ENCODE measurements at regions not wholly inside any gene's neighbourhood (a gene's known extent, or its start where the extent isn't known, plus 50 kb on each side); places are given as distances from the start of the nearest gene placed in this dataset.
"Not testable (repeated sequence)": the region's sequence is repeated elsewhere in the genome, so short reads cannot be mapped to it uniquely, and the experiment has no call there.

DNA sequence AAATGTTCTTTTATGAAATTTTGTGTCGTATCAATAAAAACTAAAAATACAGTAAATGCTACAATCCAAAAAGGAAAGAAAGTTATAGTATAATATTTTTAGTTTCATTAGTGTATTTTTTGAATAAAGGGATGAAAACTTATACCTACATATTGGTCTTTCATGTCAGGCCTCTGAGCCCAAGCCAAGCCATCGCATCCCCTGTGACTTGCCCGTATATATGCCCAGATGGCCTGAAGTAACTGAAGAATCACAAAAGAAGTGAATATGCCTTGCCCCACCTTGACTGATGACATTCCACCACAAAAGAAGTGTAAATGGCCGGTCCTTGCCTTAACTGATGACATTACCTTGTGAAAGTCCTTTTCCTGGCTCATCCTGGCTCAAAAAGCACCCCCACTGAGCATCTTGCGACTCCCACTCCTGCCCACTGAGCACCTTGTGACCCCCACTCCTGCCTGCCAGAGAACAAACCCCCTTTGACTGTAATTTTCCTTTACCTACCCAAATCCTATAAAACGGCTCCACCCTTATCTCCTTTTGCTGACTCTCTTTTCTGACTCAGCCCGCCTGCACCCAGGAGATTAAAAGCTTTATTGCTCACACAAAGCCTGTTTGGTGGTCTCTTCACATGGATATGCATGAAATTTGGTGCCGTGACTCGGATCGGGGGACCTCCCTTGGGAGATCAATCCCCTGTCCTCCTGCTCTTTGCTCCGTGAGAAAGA lies 108.2 kb upstream of the PELI1 start:
- not testable (repeated sequence) for DNase-seq

DNA sequence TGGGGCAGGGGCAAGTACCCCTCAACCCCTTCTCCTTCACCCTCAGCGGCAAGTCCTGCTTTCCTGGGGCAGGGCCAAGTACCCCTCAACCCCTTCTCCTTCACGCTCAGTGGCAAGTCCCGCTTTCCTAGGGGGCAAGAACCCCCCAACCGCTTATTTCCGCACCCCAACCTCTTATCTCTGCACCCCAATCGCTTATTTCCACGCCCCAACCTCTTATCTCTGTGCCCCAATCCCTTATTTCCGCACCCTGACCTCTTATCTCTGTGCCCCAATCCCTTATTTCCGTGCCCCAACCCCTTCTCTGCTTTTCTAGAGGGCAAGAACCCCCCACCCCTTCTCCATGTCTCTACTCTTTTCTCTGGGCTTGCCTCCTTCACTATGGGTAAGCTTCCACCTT lies 109.2 kb upstream of the PELI1 start:
- DNase-seq, result not testable (repeated sequence)

DNA sequence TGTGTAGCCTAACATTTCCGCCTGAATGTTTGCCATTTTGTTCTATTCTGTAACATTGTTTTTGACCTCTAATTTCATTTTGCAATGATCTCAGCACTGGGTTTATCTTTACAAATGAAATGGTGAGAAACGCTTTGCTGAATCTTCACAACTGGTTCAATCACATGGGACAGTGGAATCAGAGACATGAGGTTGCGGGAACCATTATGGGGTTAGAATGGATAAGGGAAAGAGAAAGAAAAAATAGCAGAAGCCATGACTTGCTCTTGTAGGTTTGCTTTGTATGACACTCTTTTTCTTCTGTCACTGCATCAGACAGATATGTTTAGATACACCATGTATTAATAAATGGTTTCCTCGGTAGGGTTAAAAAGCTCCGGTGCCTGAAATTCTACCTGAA lies 114.3 kb upstream of the PELI1 start:
- no peak for DNase-seq

DNA sequence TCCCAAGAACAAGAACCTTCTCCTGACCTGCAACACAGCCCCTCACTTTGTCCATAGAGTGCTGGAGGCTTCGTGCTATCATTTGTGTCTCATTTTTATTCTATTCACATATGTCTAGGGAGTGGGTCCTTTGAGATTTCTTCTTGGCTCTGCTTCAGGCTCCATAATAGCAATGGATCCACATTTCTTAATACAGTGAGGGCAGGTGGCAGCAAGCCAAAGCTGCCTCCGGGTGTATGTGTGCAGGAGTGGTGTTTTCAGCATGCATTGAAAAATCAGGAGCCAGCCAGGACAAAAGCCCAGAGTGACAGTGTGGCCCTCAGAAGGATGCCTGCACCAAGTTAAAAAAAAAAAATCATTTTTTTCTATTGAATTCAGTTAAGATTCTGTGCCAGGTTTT lies 115.1 kb upstream of the PELI1 start:
- DNase-seq, result no peak

DNA sequence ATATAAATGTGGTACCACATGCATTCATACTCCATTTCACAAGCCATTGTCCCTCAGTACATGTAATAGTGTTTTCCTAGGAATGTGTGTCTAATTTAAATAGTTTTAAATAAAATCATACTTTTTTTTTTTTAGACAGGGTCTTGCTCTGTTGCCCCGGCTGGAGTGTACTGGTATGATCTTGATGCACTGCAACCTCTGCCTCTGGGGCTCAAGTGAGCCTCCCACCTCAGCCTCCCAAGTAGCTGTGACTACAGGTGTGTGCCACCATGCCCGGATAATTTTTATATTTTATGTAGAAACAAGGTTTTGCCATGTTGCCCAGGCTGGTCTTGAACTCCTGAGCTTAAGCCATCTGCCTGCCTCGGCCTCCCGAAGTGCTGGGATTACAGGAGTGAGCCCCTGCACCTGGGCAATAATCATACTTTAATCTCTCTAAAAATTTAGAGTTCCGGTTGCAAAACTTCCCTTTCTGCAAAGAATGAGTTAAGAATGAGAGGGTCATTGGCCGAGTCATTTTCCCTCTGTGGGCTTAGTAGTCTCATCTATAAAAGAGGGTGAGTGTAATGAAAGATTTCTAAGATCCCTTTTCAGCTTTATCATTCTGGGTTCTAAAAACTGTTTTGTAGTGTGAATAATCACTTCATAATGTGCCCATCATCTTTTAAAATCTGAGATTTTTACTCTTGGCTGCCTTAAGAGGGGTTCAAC lies 116.0 kb upstream of the PELI1 start:
- no peak for DNase-seq

DNA sequence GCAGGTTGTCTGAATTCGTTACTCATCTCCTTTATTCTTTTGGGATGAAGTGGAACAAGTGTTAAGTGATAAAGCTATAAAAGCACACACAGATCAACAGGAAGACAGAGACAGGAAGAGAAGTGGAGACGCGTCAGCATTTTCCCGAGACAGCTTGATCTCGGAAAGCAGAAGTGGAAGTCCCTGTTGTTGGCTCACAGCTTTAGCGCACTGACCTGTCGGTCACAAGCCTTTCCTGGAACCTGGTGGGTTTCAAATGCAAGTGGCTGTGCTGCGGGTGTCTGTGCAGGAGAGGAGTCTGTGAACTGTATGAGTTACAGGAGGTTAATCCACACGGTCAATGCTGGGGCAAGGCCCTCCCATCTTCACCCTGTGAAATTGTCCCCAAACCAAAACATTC lies 116.6 kb upstream of the PELI1 start:
- DNase-seq, result peak; percentile 8

DNA sequence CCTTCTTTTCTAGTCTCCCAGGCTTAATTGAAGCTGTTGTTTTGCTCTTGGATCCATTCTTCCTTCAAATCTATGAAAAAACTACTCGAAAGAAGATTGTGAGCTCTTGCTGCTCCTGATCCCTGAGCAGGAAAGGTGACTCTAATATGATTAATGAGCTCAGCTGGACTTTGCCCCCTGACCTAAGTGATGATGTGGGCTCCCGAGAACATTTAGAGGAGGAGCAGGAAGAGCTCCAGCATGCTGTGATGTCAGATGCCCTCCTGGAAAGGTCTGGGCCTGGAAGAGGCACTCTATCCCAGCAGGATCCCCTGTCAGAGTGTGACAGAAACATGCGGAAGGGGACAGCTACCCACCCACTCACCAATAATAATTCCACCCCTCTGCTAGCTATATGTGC lies 117.9 kb upstream of the PELI1 start:
- DNase-seq, result no peak

DNA sequence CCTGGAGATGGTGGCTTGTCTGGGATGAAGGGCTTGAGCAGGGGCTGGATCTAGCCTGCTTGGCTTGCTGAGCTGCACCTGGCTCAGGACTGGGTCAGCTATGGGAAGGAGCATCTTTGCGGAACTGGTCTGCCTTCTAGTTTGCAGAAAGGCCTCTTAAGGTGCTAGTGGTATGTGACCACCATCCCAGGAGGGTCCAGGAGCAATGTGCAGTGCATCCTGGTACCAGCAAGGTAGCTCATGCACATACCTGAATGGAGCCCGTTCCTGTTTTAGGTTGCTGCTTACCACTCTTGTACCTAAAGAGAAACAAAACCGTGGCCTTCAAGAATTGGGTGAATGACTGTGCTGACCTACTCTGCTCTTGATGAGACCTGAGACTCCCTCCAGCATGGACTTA lies 118.6 kb upstream of the PELI1 start:
- DNase-seq, result no peak

DNA sequence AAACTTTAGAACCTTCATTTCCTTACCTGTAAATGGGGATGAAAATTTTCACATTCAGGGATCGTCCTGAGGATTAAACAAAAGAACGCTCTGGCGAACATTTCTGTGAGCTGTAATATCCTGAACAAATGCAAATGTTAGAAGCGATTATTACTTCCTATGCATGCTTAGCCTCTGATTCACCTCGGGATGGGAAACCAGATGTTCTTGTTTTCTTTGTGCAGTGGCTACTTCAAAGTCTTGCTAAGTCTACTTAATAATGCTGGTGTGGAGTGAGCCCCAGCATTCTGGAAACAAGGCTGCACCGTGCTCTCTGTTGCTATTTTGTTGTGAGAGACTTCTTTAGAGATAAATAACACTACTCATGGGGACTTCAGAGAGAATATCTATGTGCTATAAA lies 119.1 kb upstream of the PELI1 start:
- no peak for DNase-seq

DNA sequence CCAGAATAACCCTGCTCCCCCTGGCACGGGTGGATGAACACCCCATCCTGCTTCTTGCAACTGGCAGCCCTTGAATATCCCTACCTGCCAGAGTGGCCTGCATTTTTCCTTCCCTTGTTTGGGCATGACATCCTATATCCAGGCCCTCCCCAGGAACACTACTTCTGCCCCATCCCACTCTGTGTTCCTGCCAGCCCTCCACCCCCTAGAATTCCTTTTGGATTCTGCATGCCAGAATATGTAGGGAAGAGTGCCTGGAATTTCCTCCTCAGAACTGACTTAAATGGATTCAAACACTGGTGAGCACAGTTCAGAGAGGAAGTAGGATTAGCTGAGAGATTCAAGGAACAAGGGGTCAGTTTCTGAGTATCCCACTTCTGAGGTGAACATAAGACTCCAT lies 123.5 kb upstream of the PELI1 start:
- no peak for DNase-seq

DNA sequence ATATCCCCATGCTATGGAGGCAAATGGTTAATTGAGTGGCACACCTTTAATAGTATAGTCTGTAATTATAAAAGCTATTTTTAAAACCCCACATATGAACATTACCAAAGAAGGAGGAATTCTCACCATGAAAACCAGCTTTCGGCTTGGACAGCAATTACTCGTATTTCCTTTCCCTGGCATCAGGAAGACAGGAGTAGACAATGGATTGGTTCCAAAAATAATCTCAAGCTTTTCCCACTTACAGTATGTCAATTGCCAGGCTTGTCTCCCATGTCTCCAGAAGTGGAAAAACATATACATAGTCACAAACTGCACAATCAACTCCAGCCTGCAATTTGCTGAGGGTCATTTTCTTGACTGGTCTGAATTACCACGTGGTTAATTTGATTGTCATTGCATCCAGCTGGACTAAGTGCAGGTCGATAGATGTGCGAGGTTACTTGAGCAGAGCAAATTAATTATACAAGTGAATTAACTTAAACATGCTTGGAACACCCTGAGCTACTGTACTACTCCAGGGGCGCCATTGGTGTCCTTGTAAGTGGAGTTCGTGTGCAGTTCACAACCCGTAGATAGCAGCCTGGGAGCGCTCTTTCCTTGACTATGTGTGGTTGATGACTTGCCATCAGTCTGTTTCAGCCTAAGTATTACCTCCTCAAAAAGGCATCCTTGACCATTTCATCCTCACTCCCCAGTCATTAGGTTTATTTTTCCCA lies 124.3 kb upstream of the PELI1 start:
- no peak for DNase-seq

DNA sequence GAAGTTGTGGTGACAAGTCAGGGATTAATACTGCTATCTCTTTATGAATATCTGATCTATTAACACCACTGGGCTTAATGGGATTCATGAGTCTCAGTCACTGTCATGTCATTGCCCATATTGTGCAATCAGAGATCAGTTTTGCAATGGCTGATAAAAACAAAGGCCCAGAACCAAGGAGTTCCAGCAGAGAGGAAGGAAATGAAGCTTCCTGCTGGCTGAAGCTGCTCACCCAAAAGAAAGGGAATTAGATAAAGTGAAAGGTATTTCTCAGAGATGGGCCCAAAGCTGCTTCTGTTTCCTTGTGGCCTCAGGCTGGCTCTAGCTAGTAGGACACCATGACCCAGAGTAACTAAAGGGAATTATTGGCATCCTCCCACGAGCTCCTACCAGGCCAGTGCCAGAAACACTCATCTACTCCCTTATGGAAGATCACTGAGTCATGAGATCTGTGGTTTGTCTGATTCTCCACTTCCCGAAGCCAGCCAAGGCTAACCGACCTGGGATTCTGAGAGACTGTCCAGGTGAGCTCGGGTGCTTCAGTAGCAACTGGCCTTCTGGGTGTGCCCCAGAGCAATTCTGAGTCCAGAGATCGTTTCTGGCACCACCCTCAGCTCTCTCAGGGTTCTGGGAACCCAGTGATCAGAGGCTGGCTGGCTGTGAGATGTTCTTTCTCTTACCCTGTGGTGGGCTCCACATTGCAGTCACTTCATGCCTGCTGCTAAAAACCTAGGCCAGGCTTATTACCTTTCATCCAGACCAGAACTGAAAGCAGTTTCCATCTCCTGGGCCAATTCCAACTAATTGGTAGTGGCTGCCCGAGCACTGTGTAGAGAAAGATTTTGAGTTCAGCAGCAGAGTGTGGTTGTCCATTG lies 129.5 kb upstream of the PELI1 start:
- DNase-seq, result no peak

DNA sequence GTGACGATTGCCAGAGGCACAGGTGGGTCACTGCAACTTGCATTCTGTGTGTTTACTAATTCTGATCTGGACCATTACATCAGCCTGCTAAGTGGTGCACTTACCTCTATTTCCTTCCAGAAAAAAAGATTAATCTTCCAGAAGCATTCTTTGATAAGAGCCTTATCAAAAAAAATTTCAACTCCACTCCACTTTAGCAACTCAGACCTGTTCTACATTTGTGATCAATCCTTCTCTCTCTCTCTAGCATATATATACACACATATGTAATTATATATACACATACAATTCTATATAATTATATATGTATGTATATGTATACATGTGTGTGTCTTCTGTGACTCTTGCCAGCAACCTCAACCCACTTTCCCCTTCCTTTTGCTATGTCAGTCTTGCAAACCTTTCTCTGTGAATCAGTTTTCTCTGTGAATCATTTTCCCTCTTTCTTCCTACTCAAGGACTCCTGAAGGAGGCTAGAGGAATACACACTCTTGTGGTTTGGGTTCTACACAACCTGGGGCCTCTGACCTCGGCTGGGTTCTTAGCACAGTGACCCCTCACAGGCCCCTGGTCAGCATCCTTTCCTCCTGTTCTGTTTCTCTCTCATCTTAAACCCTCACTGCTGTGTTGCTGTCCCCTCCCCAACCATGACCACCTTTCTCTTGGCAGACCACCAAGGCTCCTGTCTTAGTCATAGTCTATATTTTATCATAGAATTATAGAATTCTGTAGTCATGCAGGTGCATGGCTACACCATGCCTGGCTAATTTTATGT lies 130.4 kb upstream of the PELI1 start:
- DNase-seq, result no peak

DNA sequence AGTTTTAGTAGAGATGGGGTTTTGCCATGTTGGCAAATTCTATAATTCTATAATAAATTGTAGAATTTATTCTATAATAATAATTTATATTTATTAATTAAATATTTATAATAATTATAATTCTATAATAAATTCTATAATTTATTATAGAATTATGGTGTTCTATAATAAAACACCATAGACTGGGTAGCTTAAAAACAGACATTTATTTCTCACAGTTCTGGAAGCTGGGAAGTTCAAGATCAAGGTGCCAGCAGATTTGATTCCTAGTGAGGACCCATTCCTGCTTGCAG lies 130.9 kb upstream of the PELI1 start:
- no peak for DNase-seq

DNA sequence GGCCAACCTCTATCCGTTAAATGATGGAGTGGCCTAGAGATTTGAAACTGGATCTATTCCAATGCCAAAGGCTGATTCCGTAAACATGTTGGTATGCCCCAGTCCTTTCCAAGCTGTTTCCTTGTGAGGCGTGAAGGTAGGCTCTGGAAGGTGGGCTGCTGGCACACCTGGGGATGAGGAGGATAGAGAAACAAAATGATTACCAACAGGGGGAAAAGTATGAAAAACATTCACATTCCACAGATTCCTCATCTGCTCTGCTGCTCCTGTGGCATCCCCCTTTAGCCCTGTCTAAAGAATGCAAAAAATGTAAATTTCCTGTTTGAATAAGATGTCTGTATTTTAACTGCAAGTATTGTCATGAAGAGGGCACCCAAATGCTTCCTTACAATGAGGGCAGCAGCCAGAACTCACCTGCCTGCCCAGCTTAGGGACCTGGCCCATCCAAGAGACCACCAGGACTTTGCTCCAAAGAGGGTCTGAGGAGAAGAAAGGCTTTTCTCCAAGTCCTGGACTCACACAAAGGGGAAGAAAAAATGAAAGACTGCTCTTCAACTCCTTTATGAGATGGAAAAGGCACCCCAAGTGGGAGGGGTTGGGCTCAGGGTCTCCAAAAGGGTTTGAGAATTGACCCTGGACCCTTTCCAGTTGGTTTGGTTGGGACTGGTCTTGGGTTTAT lies 132.3 kb upstream of the PELI1 start:
- no peak for DNase-seq

DNA sequence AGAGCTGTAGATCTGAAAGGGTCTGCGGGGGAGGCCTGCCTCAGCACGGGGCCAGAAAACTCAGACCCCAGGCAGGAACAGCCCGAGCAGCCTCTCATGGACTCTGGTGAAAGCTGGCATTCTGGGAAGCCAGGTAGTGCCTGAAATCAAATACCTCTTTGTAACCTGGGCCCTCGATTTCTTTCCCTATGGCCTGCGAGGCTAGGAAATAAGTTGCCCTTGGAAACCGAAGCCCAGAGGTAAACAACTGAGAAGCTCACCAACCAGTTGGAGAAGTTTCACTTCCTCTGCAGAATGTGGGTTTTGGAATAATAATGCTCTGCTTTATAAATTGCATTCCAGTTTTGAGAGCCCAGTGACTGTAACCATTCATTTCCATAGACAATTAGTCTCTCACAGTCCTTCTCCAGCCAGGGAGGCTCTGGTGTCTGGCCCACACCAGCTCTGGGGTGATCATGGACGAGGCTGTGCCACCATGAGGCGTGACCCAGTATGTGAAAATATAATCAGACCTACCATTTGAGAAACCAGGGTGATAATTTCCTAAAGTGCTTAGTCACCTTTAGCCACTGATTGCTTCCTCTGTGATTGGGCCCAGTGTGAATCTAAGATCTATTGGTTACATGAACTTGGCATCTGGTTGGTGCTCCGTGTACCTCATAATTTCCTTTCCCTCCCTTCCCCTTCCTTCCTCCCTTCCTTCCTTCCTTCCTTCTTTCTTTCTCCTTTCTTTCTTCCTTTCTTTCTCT lies 133.1 kb upstream of the PELI1 start:
- DNase-seq, result no peak

DNA sequence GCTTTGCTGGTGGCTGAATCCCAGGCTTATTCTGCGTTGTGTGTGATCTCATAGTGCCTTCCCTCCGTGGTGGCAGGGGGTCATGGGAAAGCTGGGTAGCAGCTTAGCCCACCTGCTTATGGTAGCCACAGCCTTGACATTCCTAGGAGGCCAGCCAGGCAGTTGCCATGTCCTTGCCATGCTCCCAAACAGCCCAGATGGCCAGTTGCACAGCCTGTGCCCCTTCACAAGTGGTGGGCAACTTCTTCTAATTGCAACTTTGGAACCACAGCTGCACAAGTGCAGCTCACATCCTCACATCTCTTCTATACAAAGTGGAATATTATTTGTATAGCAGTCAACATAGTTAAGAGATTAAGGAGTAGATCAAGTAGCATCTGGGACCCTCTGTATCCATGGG lies 136.6 kb upstream of the PELI1 start:
- DNase-seq, result not testable (repeated sequence)

DNA sequence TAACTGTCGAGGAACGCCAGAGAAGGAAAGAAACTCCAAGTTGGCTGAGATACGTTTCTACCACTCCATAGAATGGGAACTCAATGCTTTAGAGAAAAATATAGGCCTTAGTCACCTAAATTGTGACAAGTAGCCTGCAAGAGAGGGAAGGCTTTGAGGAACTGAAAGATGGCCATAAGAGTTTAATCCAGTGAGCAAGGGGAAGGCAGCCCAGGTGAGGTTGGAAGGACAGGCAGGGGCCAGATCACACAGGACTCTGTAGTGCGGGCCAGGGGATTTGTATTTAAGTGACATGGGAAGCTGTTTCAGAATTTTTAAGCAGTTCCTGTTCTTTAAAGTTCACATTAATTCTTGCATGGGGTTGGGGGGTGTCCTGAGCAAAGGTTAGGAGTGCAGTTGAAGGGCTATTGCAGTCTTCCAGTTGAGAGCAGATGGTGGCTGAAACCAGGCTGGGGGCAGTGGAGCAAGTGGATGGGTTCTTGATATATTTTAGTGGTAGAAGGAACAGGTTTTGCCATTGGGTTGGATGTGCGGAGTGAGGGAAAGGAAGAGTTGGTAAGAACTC lies 138.9 kb upstream of the PELI1 start:
- DNase-seq, result no peak

DNA sequence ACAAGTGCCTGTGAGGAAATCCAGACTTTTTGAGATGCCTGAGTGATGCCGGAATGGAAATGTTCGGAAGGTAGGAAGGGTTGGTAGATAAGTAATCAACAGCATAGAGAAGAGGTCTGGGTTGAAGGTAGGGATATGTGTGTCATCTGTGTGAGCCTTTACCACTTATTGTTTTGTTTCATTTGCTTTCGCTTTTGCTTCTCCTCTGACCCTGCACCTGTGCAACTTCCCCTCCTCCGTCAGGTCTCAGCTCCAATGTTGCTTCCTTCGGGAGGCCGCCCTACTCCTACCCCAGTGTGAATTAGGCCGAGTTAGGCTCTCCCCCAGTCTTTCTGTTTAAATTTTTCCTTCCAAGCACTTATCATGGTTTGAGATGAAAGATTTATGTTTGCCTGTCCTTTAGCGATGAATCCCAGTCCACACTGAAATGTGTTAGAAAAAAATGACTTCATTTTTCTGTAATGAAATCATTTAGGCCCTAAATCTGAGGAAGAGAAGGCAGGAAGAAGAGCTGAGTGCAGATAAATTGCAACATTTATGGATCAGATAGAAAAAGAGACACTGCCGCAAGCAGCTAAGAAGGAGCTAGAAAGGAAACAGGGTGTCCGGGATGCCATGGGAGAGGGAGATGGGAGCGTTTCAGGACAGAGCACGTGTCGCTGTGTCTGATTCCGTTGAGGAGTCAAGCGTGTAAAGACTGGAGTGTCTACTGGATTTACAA lies 139.6 kb upstream of the PELI1 start:
- peak; percentile 13 for DNase-seq

DNA sequence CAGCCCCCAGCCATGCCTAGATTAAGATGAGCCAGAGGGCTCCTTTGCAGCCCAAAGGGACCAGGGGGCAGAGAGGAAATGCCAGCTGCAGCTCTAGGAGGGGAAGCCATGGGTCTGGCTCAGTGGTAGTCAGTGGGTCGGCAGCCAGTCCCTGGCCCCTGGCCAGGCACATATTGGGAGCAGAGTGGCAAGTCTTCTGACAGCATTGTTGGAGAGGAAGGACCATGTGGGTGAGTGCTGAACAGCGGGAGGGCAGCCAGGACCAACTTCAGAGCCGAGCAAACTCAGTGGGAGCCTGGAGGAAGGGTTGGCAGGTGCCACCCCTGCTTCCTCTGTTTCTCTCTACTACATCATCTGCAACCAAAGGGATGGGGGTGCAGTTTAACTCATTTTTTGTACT lies 140.5 kb upstream of the PELI1 start:
- DNase-seq, result no peak
